T47D (cell line): ENCODE measurements at regions not wholly inside any gene's neighbourhood (a gene's known extent, or its start where the extent isn't known, plus 50 kb on each side); places are given as distances from the start of the nearest gene placed in this dataset.

Source experiments
- DNase-seq, 2 experiments: peaks; one replicate each; pipeline versions ENCODE4 v3.0.0 to v3.0.0-alpha.2; 2011 to 2012; ENCODE audit warnings: low read depth in 1 of 2, low spot score in 1 of 2
- JUND ChIP-seq: IDR thresholded peaks from 2 replicates; pipeline ENCODE4 v1.6.1; 2012; ENCODE audit warnings: low read depth
- in situ Hi-C: cut with HindIII; loops from 2 replicates; pipeline ENCODE4 v1.10.0; 2016; ENCODE audit warnings: low sequenced_read_pairs, low pct_unique_long_range_greater_than_20kb

DNA sequence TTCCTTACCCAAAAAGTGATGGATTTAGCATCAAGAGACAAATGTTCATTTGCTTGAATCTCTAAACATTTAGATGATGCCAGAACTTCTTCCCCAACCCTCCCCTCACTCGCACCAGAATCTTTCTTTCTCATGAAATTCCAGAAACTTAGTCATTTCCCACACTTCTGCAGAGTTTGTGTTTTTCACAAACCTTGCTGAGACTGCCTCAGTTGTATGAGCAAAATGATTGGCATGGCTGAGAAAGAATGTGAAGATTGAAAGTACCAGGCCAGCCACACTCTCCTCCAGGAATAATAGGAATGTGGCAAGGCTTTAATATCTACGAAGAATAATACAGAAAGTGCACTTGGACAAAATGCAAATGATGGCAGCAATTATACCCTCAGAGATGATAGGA, 428.3 kb upstream of the CDH6 start:
- in situ Hi-C loops: no loop called here
- TF ChIP-seq JUND: no peak
- DNase-seq: no peak

DNA sequence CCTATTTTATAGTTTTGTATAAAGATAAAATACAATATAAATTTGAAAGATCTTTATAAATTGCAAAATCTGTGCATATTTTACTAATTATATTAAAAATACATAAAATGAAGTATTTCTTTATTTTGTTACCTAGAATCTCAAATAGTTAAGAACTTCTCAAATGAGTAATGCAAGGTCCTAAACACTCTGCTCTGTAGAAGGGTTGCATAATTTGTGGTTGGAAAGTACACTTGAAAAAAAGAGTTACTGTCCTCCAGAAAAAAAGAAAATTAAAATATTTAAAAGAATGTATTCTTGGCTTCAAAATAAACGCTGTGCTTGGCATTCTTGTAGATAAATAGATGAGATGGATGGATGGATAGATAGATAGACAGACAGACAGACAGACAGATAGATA, 428.8 kb upstream of the CDH6 start:
- in situ Hi-C loops: no loop called here
- no peak for DNase-seq

DNA sequence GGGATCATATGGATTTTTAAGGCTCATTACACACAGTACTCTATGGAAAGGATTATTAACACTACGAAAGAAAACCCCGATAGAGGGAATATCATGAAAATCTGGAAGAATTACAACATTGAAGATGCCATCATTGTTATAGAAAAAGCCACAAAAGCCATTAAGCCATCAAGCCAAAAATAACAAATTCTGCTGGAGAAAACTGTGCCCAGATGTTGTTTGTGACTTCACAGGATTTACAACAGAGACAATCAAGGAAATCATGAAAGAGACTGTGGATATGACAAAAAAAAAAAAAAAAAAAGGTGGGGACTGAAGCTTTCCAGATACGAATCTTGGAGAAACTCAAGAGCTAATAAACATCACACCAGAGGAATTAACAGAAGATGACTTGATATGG, 433.8 kb upstream of the CDH6 start:
- no peak for DNase-seq
- TF ChIP-seq JUND: no peak
- in situ Hi-C loops: no loop called here

More for the DNA sequence above, 428.8 kb upstream of the CDH6 start:
- TF ChIP-seq JUND: no peak

DNA sequence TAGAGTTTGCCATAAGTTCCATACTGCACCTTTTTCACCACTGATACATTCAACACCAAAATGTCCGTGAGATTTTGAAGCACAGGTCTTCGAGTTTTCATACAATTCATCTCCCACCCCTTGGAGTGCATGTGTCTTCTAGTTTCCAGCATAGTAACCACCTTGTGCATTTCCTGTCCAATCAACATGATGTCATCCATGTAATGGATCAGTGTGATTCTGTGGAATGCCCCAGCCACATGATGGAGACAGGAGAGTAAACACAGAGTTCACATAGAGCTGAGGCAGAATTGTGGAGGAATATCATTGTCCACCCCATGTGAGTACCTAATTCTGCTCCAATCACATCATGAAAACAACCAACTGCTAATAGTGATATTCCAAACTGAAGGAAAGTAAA, 441.5 kb upstream of the CDH6 start:
- no peak for DNase-seq
- no peak for TF ChIP-seq JUND
- in situ Hi-C loops: no loop called here

DNA sequence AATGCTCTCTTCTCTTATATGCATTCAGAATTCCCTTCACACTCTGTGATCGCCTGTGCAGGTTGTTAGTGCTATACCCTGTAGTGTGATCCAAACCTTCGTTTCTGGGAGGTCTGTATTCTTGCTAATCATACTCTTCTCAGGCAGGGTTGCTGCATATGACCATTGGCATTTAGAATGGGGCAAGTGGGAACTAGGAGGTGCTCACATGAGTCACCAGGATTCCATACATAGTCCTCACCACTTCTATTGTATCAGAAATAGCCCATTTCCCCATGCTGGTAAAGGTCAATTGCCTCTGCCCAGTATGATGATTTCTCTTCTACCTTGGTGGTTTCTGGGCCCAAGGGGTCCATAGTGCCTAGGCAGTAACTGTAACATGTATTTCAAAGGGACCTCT, 443.5 kb upstream of the CDH6 start:
- TF ChIP-seq JUND: no peak
- DNase-seq: no peak
- in situ Hi-C loops: no loop called here

DNA sequence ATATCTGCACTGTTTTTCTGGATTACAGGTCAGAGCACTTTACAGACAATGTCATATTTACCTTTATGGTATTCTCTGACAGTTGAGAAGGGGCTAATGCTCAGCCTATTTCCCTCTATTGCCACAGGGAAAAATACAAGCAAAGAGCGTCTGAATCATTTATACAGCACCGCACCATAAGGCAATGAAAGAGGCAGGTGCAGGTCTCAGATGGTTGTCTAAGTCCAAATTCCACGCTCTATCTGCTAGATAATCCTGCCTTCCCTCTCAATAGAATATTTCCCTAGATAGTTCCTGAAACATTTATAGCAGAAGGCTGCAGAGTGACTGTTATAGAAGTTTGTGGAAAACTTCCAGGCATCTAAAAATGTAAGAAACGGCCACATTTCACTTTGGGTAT, 446.1 kb upstream of the CDH6 start:
- TF ChIP-seq JUND: no peak
- no peak for DNase-seq
- in situ Hi-C loops: no loop called here

DNA sequence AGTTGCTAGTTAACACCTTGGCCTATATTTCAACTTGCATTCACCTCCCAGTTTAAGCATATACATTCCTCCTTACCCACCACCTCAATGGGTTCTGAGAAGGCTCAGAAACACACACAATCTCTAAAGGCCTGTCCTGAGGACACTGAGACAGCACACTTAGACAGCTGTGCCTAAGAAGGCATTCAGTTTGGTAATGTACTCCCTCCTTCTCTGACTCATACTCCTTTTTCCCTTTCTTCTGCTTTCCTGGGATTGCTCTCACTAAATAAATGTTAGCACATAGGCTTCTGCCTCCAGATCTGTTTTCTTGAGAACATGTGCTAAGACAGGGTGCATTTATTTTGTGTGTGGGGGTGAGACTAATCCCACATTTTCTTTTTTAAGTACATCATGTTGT, 456.8 kb upstream of the CDH6 start:
- in situ Hi-C loops: no loop called here
- DNase-seq: no peak
- TF ChIP-seq JUND: no peak

DNA sequence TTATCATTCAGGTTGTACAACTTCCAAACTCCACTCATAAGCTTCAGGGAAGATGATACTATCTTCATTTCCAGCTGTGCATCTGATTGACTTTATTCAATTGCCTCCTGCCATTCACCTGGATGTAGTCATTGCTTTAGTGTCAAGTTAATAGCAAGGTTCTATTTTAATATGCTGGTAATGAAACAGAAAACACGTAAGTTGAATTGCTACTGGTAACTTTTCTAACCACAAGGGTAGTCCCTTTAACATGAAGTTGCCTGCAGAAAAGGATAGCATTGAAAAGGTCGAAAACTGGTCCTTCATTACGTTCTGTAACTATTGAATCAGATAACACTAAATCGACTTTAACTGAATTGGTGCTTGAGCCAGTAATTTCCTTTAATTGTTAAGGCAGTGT, 459.4 kb upstream of the CDH6 start:
- DNase-seq: no peak
- in situ Hi-C loops: no loop called here
- no peak for TF ChIP-seq JUND

DNA sequence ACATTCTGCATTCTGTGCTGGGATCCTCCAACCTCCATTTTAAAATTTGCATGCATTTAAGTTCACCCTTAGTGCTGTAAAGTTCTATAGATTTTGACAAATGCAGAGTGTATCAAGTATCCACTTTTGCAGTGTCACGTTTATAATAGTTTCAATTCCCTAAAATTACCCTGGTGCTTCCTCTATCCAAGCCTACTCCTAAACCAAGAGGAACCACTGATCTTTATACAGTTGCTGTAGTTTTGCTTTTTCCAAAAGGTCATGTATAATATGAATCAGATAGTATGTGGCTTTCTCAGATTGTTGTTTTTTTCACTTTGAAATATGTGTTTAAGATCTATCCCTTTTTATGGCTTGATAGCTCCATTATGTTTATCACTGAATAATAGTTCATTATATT, 468.4 kb upstream of the CDH6 start:
- in situ Hi-C loops: no loop called here
- TF ChIP-seq JUND: no peak
- no peak for DNase-seq

DNA sequence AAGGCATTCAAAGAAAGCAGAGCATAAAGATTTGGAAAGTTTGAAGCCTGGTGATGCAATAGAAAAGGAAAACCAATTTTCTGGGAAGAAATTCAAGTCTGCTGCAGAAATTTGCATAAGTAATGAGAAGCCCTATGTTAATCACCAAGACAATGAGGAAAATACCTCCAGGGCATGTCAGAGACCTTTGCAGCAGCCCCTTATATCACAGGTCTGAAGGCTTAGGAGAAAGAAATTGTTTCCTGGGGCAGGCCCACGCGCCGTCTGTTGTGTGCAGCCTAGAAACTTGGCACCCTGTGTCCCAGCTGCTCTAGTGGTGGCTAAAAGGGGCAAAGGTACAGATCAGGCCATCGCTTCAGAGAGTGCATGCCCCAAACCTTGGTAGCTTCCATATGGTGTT, 495.3 kb upstream of the CDH6 start:
- no peak for TF ChIP-seq JUND
- in situ Hi-C loops: no loop called here
- no peak for DNase-seq

DNA sequence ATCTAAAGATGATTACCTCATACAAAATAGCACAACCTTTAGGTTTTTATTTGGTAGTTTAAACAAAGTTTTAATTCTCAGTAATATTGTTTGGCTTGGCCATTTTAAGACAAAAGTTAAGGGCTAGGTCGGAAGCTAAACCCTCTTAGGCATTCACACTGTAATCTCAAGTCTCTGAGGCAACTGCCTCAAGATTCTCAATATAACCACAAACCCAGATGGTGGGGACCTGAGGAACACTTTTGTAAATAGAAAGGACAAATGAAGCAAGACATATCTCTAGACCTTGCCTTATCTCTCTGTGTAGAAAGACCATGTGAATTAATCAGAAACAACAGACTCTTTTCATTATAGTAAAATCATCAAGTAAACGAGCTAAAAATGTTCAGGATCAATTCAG, 500.2 kb upstream of the CDH6 start:
- no peak for DNase-seq
- in situ Hi-C loops: no loop called here
- no peak for TF ChIP-seq JUND

DNA sequence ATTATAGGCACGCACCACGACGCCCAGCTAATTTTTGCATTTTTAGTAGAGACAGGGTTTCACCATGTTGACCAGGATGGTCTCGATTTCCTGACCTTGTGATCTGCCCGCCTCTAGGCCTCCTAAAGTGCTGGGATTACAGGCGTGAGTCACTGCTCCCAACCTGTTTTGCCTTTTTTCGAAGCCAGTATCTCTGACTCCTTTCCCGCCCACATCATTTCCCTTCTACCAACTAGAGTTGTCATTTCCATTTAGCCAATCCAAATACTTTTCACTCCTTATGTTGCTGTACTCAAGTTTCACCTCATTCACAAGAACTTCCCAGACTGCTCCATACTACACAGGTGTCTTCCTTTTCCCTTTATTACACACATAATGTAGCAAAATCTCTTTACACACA, 502.6 kb upstream of the CDH6 start:
- in situ Hi-C loops: no loop called here
- no peak for TF ChIP-seq JUND
- DNase-seq: no peak

DNA sequence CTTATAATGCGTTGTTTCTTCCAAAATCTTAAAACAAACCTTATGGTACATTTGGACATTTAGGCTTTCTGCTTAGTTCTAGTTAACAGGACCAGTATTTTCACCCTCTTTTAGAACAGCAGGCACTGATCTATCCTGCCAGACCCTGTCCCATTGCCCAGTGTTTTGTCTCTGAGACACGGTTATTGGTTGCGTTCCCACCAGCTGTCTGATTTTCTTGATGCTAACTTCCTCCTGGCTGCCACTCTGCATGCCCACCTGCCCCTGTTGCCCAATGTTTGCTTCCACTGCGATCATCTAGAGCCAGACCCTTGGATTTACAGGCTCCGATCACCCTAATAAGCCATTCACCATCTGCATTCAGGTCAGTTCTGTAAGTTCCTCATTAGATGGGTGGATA, 506.0 kb upstream of the CDH6 start:
- no peak for DNase-seq
- in situ Hi-C loops: no loop called here
- TF ChIP-seq JUND: no peak

DNA sequence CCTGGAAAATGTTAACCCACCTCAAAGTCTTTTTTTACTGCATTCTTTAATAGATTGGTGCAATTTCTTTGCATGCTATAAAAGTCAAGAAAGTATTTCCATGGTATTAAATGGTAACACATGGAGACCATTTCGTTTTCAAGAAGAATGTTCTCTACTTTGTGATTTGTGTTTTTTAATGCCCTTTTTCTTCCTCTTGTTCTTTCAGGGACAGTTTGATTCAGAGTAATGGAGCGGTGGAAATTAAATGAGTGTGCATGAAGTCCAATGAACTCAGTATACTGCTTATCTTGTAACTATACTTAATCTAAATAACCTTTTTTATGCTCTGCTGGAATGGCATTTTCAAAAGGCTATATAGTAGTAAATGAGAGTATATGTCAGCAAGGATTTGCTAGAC, 507.0 kb upstream of the CDH6 start:
- no peak for DNase-seq
- in situ Hi-C loops: no loop called here
- TF ChIP-seq JUND: no peak
